ENCODE measurements at regions not wholly inside any gene's neighbourhood (a gene's known extent, or its start where the extent isn't known, plus 50 kb on each side); places are given as distances from the start of the nearest gene placed in this dataset.

GRCh38 chr5:158340608-158341007 is 481.7 kb upstream of the CLINT1 start:
- no peak for DNase-seq

- no peak for DNase-seq
Measured at GRCh38 chr5:158326256-158326655, 467.3 kb upstream of the CLINT1 start.

DNA sequence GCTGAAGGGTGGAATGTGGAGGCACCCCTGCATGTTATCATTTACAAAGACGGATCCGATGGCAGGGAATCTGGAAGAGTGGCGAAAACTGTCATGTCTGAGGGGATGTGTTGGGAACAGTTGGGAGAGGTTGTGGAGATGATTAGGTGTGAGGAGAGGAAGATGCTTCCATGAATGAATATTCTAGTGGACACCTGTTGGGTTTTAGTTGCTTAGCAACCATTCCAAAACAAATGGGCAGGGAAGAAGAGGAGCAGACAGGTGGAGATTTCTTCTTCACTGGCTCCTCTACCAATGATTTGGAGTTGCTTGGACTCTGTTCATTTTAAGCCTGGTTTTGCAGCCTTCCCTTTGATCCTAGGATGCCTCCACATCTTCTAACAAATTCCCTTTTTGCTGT is 465.3 kb upstream of the CLINT1 start:
- no peak for DNase-seq

- DNase-seq, result no peak
Measured at GRCh38 chr5:158322620-158323019, 463.7 kb upstream of the CLINT1 start.

DNA sequence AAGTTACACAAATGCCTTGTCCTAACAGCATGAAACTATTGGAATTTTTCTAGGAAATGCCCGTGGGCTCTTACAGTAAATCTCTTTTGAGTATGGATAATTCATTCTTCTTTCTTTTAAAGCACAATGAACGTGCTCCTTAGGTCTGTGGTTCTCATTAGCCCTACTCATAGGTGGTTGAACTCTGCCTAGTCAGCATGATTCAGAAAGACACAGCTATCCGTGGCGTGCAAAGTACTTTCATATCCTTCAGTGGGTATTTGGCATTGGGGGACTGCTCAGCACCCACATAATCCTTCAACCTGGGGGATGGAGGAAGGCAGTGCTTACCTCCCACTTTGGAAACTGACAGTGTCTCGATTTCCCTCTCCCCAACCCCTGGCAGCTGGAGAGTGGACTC is 462.0 kb upstream of the CLINT1 start:
- no peak for DNase-seq

DNA sequence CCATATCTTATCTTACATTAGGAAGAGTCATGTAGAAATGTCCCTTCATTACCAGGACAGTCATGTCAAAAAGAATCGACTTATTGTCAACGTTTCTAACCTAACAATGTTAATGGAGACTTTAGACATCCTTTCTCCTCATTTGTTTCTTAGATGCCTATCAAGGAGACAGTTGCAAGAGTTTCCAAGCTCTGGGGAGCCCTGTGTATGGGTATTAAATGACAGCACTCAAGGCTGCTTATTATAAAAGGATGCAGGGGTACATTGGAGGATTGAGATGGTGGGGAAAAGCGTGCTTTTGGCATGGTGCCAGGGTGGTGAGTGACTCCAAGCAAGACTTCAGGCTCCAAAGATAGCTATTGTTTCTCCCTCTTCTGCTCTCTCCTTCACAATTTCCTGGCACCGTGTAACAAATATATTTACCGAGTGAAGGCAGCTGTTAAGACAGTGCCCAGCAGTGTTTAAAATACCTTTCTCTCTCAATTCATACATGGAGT is 461.3 kb upstream of the CLINT1 start:
- DNase-seq, result no peak

DNA sequence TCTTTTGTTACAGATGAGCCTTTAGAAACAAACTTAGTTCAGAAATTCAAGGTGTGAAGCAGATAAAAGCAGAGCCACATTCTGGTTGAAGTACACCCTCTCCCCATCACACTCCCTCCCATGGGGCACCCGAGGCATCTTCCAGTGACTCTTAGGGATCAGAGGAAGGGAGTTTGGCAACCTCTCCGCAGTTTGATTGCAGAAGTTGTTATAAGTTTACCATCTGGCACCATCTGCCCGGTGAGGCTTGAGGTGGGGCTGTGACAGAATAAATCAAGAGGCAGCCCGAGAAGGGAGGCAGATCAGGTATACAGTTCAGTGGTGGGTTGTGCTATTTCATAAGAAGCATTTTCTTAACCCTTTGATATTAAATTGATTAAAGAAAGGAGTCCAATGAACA is 458.6 kb upstream of the CLINT1 start:
- DNase-seq, result peak; percentile 34

DNA sequence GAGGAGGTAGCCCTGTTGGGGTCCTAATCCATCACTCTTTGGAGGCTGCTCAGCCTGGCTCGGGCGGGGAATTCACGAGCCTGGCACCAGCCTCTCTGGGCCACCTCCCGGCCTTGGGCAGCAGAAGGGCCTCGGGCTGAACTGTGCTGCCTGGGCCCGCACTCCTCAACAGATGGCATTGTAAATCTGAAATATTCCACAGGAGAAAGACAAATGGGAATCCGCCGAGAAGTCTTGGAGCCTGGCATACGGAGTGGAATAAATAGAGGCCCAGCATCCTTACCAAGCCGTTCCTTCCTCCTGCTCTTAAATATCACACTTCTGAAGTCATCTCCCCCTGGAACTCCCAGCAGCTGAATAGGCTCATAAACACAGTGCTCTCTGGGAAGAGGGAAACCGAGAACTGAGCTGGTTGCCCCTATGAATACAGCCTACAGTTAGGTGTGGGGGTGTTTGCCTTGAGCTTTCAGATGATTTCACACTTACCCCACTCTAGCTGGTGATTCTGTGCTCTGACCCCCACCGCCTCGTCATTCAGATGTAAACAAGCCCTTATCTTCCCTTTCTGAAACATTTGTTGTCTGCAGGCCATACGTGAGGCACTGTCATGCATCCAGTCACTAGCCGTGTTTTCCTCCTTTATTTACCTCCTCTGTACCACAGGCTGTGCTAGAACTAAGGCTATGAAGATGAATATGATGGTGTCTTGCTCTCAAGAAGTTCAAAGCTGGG is 455.0 kb upstream of the CLINT1 start:
- no peak for DNase-seq

GRCh38 chr5:158313027-158313732 is 454.2 kb upstream of the CLINT1 start:
- no peak for DNase-seq

GRCh38 chr5:158309088-158309807 is 450.3 kb upstream of the CLINT1 start:
- DNase-seq, result no peak

DNA sequence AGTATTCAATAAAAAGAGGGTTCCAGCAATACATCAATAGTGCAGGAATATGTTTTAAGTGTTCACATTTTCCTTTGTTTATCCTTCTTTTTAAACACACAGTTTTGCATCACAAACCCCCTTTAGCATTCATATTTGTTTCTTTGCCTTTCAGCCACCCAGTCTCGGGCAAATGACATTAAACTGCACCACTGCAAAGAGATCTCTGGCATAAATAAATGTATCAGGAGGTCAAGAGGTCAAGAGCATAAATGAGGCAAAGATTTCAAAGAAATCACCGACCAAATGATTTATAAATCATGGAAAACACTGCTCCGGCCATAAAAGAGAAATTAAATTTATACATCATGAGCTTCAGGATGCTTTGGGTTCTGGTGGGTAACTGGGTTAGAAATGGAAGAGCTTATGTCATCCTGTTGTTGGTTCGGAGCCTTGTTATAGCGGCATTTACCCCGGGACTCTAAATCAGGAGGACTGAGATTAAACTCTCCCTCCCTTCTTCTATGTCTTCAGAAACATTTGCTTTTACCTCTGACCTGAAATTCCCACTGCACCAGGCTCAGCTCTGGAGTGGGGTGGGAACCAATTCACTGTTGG is 449.6 kb upstream of the CLINT1 start:
- no peak for DNase-seq

GRCh38 chr5:158305861-158306260 is 446.9 kb upstream of the CLINT1 start:
- no peak for DNase-seq

DNA sequence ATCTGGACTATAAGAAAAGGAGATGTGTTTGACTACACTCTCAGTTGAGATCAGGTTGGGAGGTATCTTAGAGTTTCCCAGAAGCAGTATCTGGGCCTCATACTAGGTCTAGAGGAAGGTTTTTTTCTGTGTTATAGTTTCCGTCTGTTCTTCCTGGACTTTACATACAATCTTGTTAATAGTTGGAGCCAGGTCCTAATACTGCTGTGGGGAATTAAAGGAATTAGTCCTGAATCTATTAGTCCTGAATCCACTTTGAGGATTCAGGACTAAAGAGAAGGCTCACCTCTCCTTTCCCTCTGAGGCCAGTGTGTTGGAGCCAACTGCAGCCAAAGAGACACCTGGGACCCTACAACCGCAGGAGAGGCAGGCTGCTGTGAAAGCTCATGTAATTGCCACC is 445.7 kb upstream of the CLINT1 start:
- DNase-seq, result no peak

DNA sequence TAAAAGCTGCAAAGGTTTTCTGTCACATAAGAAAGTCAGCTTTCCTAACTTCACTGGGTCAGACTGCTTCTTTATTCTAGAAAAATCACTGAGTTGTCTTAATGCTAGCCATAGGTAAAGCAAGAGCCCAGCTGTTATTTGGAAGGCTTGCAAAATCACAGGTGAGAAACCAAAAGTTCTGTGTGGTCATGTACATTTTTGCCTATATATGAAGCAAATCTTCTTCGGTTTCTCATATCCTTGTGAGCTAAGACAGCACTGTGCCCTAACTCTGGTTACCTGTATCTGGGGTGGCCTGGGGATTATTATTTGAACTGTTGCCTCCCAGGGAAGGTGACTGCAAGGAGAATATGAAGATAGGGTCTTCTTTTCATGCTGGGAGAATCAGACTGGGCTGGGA is 444.9 kb upstream of the CLINT1 start:
- no peak for DNase-seq

DNA sequence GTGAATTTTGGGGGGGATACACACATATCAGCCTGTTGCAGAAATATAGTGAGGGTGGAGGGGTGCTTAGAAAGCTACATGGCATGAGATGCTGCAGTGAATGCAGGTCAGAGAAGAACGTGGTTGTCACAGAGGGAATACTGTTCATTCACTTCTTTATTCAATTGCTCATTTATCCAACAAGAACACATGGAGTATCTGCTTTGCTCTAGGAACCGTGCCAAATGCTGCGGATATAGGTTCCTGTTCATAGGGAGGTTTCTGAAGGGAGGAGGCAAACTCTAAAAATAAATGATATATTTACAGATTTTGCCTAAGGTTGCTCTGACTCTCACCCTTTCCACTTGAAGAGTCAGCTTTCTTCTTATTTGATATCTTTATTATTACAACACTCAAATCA is 444.3 kb upstream of the CLINT1 start:
- peak; percentile 47 for DNase-seq

DNA sequence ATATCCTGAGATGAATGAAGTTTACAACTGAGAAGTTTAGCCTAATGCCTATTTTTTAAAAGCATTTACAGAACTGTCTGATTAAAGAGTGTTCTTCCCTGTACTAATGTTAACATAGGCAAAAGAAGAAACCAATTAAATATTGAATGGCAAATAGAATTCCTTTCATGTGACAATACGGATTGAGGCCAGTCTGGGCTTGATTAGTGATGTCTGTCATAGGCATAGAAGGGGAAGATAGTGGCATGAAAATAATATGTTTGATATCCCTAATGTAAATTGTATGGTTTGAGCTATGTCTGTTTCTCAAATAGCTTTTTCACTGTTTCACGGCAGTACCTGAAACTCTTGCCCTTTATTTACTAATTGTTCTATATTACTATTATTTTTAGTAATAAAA is 443.1 kb upstream of the CLINT1 start:
- DNase-seq, result no peak

DNA sequence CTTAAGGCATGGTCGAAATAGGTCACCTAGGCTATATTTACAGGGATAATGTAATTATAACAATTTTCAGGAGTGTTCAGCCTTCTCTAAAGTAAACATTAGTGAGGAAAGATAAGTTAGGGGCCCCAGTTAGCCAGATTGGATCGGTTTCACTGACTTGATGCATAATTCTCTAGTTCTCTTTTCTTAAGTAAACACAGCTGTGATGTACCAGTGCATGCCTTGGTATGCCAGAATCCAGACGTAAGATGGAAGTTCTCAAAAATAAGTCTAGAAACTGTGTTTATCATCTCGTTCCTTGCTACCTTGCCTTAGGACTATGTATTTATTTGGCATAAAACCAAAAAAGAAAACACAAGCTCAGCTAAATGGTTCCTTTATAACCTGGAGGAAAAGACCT is 442.2 kb upstream of the CLINT1 start:
- no peak for DNase-seq

DNA sequence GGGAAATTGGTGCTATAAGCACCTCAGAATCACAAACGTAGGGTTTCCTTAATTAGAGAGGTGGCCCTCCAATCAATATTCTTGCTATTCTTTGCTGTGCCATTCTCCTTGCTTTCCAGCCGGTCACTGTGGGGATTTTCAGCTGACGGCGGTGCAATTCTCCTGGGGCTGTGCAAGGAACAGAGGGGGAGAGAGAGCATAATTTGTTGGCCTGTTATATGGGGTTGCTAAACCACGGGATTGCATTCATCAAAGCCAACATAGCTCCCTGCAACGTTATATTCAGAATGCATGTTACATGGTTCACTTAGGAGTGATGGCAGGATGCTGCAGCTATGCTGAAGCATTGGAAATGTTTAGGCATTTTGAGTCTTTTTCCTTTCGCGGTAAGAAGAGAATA is 441.3 kb upstream of the CLINT1 start:
- DNase-seq, result no peak

GRCh38 chr5:158297002-158297527 is 438.1 kb upstream of the CLINT1 start:
- no peak for DNase-seq

DNA sequence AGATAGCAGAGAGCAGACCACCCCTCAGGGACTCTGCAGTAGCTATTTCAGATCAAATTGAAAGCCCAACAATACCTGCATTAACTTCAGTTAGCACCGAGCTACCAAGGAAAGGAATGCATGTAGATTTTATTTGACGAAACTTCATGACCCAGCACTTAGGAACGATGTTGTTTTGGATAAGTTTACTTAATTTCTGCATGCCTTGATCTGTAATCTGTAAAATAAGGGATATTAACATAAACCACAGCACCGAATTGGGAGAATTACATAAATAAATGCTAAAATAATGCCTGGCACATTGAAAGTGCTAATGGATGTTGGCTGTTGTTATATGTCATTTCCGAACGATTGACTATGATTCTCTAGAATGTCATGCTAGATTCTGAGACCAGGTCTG is 435.8 kb upstream of the CLINT1 start:
- DNase-seq, result no peak

DNA sequence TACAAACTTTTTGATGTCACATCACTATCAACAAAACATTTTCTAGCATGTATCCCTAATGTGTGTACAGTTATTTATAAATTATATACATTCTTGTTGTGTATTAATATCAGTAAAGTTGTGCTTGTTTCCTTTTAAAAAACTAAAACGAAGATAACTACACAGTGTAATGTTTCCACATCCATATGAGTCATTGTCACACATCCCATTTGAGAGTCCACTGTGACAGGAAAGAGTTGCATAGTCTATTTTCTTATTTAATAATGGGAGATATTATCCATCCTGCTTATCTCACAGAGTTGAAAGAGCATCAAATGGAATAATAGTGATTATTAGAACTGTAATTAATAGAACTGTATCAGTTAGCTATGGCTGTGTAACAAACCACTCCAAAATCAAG is 434.0 kb upstream of the CLINT1 start:
- no peak for DNase-seq

GRCh38 chr5:158289967-158290366 is 431.0 kb upstream of the CLINT1 start:
- no peak for DNase-seq

DNA sequence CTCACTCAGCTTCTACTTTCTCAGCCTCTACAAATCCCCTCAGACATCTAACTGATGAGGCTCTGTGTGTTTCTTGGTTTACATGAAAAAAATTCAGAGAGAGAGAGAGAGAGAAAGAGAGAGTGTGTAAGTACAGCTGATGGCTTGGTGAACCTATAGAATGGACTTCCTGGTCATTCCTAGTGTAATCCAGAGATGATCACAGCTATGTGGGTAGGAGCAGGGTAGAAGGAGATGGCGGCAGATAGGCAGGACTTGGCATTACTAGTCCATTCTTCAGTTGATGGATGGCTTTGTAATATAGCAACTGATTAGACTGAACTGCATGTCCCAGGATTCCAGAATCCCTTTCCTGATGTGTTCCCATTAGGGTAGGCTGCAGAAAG is 429.3 kb upstream of the CLINT1 start:
- DNase-seq, result no peak
